Dermis microvascular lymphatic vessel endothelial cell (primary cell): ENCODE measurements at regions not wholly inside any gene's neighbourhood (a gene's known extent, or its start where the extent isn't known, plus 50 kb on each side); places are given as distances from the start of the nearest gene placed in this dataset.
"Not testable (repeated sequence)": the region's sequence is repeated elsewhere in the genome, so short reads cannot be mapped to it uniquely, and the experiment has no call there.

Experiments used
- DNase-seq, 2 donors: peaks; one replicate each; pipeline versions ENCODE4 v3.0.0 to v3.0.0-alpha.2; 2010; ENCODE audit warnings: low read depth in 2 of 2

DNA sequence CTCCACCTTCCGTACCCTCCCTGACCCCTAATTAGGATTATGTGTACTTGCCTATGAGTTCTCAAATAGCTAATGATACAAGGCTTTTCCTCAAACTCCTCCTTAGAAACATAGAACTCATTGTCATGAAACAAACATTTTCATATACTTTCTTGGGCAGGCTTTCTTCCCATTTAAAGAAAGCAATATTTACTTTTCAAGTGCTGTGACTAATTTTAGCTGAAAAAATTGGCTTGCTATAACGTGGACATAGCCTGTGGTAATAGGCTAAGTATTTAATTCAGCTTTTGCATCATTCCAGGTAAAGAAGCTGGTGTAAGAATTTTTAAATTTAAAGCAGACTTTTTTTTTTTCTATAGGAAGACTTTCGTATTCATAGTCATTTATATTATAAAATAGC lies 208.7 kb downstream of the SOX2 start:
- DNase-seq, result no peak

DNA sequence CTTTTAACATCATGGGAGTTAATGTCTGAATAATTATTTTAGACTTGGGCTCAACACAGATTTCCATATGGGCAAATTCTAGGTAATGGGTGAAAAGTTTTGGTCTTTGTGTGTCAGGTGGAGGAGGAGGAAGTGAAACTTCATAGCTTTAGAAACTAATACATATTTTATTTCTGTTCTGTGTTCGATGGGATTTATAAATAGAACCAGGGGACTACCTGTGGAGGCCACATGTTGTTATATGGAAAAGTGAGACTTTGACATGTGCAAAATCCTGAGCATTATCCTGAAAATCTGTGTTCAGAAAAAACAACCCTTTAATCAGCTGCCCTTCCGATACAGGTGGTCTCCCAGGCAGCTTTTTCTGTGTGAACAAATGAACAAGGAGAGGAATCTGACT lies 209.5 kb downstream of the SOX2 start:
- DNase-seq, result no peak

DNA sequence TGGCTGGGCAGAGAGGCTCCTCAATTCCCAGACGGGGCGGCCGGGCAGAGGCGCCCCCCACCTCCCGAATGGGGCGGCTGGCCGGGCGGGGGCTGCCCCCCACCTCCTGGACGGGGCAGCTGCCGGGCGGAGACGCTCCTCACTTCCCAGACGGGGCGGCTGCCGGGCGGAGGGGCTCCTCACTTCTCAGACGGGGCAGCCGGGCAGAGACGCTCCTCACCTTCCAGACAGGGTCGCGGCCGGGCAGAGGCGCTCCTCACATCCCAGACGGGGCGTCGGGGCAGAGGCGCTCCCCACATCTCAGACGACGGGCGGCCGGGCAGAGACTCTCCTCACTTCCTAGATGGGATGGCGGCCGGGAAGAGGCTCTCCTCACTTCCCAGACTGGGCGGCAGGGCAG lies 214.1 kb downstream of the SOX2 start:
- not testable (repeated sequence) for DNase-seq

DNA sequence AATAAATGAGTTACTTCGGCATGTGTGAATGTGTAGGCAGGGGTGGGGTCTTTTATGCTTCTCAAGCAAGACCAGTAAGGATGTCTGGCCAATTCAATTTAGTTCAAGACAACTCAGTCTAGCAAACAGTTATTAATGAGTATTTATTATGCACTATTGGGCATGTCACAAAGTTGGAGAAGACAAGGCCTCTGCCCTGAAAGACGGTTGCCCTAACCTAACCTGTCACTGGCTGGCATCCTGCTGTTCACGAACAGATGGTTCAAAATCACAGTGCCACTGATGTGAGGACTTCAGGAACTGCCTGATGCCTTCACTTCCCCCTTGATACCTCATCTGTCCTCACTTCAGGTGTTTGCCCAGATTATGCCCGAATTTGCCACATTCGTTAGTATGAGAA lies 217.8 kb downstream of the SOX2 start:
- DNase-seq, result no peak

DNA sequence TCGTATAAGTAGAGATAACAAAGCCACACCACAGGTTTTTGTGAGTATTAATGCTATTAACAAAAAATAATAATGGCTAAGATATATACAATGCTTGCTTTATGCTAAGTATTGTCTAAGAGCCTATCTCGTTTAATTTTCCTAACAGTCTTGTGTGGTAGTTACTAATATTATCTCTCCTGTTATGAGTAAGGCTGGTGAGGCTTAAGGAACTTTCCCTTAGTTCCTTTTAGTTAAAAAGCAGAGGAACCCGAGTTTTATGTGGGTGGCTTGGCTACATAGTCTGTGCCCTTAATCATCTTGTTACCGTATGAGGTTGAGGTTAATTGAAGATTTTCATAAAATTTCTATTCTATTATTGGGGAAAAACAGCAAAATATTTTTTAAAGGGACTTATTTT lies 218.4 kb downstream of the SOX2 start:
- DNase-seq, result no peak

DNA sequence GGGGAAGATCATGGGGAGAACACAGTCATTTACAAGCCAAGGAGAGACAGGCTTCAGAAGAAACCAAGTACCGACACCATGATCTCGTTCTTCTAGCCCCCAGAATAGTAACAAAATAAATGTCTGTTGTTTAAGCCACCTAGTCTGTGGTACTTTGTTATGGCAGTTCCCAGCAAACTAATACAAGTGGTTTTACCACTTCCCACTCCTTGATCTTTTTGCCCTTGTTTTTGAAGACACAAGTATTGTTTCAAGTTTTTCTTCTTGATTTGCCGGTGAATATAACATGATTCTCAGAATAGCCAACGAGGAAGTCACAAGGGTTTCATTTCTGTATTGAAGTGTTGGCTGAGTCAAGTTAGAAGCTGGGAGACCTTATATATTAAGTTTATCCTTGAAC lies 220.3 kb downstream of the SOX2 start:
- DNase-seq, result no peak

DNA sequence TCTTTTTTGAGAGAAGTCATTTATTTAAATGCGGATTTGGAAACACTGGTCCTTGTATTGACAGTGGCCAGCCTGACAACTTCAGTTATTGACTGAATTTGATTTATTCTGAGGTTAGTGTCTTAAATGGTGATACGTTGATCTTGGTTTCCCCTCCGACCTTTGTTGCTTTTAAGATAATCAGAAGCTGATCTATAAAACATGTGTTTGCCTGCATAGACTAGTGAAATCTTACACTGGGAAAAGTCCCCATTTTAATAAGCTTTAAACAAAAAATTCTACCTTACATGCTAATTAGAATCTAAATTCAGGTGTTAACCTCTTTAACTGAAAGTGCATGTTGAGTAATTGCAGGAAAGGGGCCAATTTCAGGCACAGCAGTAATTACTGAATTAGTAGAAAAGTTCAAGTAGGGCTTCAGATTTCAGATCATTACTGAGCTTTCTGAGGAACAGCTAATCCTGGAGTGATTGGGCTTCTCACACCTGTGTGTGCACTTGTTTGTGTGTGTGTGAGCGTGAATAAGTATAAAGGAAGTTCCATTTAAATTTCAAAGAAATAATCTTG lies 221.4 kb downstream of the SOX2 start:
- DNase-seq, result no peak

DNA sequence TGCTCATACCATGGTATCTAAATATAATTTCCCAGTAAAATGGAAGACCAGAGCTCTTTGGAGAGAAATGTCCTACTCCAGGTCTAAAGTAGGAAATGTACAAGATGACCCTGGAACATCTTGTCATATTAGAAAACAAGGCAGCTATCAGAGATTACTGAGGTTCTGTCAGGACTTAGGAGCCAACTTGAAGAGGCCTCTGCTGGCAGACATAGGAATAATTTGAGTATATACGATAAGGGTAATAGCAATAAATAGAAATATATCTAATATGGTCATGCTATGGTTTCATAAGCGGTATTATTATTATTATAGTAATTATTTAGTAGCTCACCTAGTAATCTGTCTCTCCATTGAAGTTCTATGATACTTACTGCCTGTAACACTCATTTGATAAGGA lies 224.2 kb downstream of the SOX2 start:
- DNase-seq, result no peak

DNA sequence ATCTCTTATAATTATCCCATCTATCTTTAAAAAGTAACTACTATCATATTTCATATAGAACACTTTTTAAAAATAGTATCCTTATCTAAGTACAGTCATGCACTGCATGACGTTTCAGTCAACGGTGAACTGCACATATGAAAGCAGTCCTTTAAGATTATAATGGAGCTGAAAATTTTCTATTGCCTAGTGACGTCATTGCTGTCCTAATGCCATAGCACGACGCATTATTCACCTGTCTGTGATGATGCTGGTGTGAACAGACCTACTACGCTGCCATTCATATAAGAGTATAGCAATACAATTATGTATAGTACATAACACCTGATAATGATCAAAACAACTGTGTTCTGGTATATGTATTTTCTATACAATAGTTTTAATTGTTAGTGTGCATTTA lies 225.0 kb downstream of the SOX2 start:
- no peak for DNase-seq

DNA sequence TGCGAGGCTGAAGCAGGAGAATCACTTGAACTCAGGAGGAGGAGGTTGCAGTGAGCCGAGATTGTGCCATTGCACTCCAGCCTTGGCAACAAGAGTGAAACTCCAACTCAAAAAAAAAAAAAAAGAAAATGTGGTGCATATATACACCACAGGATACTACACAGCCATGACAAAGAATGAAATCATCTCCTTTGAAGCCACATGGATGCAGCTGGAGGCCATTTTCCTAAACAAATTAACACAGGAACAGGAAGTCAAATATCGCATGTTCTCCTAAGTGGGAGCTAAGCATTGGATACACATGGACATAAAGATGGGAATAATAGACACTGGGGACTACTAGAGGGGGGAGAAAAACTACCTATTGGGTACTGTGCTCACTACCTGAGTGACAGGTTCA lies 226.9 kb downstream of the SOX2 start:
- not testable (repeated sequence) for DNase-seq

DNA sequence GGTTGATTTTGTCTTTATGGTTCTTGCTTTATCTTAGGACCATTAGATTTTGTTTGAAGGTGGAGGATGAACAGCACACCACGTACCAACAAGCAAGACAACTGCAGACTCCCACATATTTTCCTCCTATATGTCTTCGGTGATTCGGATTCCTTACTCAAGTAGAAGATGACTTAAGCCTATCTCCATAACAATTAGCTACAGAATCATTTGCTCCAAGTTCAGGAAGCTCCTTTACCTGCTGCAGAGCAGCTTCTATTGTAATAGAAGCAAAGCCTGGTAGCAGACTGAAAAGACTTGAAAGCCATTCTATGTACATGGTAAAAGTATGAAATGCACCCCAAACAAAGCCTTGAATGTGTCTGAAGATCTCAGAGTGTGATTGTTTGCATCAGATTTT lies 229.0 kb downstream of the SOX2 start:
- no peak for DNase-seq

DNA sequence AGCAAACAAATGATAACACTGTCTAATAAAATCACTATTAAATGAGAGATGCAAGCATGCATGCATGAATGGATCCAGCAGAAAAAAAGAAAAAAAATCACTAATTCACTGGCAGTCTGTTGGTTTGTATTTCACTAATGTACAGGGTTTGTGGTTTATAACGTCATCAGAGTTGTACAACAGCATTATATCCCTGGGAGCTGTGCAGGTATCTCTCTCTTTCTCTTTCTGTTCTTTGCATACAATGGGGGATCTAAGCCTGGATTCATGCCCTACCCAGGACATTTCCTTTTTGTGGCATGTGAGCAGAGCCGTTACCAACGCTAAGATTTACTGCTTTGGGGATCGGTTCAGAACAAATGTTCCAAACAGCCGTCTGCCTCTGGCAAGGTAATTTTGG lies 229.5 kb downstream of the SOX2 start:
- DNase-seq, result no peak

DNA sequence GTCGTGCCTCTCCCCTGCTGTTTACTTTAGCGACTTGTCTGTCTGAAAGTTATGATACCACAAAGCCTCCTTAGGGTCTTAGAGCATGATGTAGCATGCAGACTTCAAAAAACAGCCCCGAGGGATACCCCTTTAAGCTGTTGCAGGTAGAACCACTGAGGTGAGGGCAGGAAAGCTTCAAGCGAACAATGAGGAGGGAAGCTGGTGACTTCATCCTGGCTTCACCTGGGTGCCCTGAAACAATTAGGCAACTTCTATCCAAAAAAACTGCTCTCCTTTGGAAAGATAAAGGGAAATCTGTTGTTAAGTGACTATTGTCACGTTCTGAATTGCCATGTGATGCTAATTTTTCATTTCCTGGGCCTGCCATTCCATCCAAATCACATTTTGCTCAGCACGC lies 231.6 kb downstream of the SOX2 start:
- no peak for DNase-seq

DNA sequence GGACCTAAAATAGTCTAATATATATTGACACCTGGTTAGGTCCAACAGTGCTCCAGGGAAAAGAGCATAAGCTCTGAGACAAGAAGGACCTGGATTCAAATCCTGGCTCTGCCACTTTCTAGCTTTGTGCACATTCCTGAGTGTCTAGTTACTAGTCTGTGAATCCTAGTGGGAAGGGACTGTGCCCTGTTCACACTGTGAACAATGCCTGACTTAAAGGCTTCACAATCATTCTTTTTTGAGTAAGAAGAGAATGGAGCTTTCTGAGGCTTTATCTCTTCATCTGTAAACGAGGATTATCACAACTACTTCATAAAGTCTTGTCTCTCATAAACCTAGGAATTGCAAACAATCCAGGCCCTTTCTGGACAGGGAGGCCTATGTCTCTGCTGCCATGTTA lies 235.9 kb downstream of the SOX2 start:
- DNase-seq, result no peak

DNA sequence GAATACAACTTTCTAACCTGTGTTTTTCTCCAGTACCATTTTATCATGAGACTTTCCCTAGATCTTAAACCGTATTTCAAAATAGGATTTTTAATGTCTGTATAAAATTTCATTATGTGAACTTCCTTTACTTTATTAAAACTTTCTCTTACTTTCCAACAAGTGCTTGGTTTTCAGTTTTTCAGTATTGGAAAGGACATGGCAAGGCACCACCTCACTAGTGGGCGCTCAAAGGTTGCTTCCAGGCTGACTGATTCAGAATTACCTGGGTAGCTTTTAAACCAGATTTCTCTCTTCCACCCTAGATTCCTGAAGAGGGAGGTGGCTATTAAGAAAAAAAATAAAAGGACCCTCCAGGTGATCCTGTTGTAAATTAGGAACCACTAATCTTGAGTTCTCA lies 236.6 kb downstream of the SOX2 start:
- DNase-seq, result no peak

DNA sequence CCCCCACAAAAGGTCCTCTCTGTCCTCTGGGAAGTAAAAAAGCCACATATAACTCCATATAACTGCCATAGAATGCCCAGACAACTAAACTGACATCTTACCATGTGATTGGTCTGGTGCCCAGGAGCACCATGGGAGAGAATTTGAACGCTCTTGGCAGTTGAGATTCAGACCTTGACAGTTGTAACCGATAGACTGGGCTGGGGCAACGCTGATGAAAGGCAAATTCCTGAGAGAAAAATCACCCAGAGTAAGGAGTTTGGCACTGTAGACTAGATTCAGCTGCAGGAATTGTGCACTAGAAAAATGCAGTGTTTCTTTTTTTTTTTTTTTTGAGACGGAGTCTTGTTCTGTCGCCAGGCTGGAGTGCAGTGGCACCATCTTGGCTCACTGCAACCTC lies 240.5 kb downstream of the SOX2 start:
- no peak for DNase-seq

DNA sequence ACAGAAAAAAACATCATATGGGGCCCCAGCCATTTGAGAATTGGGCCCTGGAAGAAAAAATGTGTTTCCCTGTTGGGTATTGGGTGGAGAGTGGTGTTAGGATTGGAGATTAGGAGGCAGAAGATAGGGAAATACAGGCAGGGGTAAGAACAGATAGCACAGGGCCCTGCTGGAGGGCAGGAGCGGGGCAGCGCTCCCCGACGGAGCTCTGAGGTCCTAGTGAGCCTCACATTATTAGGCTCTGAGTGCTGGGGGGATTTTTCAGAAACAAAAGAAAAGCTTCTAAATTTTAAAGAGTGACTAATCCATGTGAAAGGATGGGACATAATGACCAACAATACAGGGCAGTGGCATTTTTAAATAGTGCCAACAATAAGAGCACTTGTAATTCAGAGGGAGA lies 241.2 kb downstream of the SOX2 start:
- DNase-seq, result no peak

DNA sequence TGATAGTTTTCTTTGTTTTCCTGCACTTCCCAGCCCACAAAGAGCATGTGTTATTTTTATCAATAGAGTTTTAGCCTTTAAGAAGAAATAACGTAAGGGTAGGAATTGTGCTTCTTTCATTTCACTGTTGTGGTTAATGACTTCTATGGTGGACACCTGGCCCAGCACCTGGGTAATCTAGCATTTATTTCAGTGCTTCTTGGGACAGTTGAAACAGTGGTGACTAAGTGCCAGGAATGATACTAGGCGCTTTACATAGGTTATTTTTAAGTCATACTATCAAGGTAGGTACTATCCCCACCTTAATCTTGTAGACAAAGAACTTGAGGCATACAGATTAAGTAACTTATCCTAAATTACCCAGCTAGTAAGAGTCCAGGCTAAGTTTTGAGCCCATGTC lies 243.8 kb downstream of the SOX2 start:
- no peak for DNase-seq

DNA sequence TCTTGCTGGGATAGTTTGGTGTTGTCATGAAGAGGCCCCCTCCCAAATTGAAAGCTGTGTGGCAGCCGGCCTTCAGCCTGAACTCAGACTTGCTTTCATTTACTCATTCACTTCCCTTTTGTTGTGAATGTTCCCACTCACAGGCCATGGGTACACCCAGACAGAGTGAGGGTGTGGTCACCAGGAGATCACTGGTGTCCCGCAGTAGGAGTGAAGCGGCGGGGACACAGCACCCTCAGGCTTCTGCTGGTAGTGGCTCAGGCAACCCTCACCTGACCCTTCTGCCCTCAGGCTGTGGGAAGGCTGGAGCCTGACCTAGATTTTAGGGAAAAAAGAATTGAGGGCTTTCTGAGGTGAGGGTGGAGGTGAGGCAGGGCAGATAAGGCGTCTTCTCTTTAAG lies 244.4 kb downstream of the SOX2 start:
- no peak for DNase-seq

DNA sequence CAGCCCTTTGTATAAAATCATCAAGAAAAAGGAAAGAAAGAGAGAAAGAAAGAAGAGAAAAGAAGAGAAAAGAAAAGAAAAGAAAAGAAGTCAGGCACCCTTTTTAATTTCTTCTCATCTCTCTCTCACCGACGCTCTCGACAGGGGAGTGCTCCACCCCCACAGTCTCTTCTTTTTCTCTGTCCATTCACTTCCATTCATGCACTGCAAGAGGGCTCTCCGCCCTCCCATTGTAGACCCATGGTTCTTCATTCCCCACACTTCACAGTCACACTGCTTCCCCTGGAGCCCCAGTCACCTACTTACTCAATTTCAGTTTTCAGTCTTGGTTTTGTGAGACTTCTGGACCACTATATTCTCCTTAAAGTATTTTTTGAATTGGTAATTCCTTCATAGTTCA lies 254.7 kb downstream of the SOX2 start:
- no peak for DNase-seq

DNA sequence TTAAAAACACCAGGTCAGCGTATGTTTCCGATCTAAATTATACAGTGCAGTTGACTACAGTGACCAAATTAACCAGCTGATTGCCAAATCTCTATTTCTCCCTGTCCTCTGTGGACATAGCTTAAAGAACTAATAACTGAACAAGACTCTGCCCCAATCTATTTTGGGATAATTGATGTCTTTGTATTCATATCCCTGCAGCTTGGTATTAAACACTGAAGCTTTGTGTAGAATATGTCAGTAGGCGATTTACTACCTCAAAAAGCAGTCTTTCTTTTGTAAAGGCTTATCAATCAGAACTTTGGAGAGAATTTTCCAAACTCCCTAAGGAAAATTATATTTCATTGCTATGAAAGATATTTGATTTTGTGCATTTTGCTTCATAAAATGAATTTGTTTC lies 258.2 kb downstream of the SOX2 start:
- DNase-seq, result no peak

DNA sequence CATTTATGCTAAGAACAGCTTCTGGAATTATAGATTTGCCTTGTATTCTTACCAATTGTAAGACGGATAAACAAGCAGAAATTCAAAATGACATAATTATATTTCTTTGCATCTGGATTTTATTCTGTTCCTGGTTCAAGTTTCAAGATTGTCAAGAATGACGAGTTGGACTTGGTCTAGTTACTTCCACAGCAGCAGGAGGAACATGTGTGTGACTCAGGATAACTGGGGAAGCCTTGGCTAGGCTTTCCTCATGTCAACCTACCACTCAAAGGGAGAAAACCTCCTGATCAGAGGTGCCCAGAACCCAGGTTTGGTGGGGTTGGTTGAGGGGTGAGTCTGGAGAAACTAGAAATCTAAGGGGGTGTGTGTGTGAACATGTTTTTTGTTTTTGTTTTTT lies 259.7 kb downstream of the SOX2 start:
- DNase-seq, result no peak

DNA sequence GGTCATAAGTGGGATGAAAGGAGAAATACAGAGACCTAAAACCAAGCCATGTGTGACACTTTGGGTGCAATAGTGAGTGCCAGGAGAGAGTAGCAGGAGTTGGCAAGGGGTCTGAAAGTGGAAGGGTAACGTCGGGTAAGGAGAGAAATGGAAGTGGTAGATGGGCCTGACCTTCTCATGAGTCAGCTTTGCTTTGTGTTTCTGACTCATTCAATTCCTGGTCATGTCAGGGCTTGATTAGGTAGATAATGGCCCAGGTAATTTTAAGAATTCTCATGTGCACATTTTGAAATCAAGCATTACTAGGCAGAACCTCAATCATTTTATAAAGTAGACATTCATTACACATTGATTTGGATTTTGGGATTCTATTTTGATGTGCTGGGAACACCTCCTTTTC lies 262.5 kb downstream of the SOX2 start:
- DNase-seq, result no peak

DNA sequence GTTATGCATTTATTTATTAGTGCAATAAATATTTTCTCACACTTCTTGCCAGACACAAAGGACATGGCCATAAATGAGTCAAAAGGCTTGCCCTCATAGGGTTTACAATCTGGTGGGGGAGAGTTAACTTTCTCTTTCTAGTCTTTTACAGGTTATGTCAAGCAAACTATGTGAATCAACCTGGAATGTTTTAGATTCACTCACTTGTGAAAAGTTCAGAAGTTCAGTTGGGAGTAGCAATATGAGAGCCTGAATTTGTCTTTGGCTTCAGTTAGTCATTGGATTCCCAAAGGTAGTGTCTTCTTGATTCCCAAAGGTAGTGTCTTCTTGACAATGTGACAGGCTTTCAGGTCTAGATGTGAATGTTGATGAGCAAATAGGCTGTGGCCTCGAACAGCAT lies 264.8 kb downstream of the SOX2 start:
- no peak for DNase-seq

DNA sequence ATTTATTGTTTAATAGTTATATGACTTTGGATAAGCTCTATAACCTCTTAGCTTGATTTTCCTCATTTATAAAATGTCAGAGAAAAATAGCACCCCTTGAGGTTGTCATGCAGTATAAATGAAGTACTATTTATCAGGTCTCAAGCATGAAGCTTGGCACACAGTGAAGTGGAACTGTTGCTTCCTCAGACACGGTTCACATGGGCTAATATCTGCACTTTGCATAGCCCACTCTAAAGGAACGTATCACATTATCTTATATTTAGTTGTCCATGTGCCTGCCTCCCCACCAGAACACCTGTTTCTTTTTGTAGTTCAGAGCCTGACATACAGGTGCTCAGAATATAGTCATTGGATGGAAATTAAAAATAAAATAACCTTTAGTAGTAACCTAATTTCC lies 273.7 kb downstream of the SOX2 start:
- no peak for DNase-seq
